Activated CD8-positive, alpha-beta T cell treated with anti-CD3 and anti-CD28 coated beads, Interleukin-2, amount 10 ng/mL, durations not matched to agents 7 days and 5 days (primary cell): ENCODE measurements at regions not wholly inside any gene's neighbourhood (a gene's known extent, or its start where the extent isn't known, plus 50 kb on each side); places are given as distances from the start of the nearest gene placed in this dataset.

Experiments used
- ATAC-seq: fragments of 150-1000 bp; cut with Tn5 transposase; one replicate; pipeline ENCODE4 v1.10.0; 2021; ENCODE audit warnings: moderate library complexity
- CTCF ChIA-PET: fragments of 350-600 bp; sonication (Branson Sonifier 250); formaldehyde crosslinking; loops from one replicate; lab custom pipeline; 2021; ENCODE audit warnings: antibody characterized with exemption; lab: Charles Lee
- POLR2A ChIA-PET: fragments of 350-600 bp; sonication (Branson Sonifier 250); formaldehyde crosslinking; loops from one replicate; lab custom pipeline; 2021; ENCODE audit warnings: antibody characterized with exemption; lab: Charles Lee
- DNase-seq: peaks from one replicate; pipeline ENCODE4 v3.0.0-alpha.2; 2020
- H3K27ac Mint-ChIP-seq: one replicate; pipeline ENCODE4 v1.8.0; 2021; ENCODE audit warnings: mild to moderate bottlenecking, mixed read lengths
- H3K27me3 Mint-ChIP-seq: one replicate; pipeline ENCODE4 v1.8.0; 2021; ENCODE audit warnings: low read depth, mixed read lengths
- H3K36me3 Mint-ChIP-seq: one replicate; pipeline ENCODE4 v1.8.0; 2021; ENCODE audit warnings: low read depth, mixed read lengths
- H3K4me1 Mint-ChIP-seq: one replicate; pipeline ENCODE4 v1.8.0; 2021; ENCODE audit warnings: low read depth, mixed read lengths
- H3K4me3 Mint-ChIP-seq: one replicate; pipeline ENCODE4 v1.8.0; 2021; ENCODE audit warnings: mild to moderate bottlenecking, mixed read lengths
- H3K9me3 Mint-ChIP-seq: one replicate; pipeline ENCODE4 v1.8.0; 2022; ENCODE audit warnings: mixed read lengths; ENCODE audit not compliant: insufficient read depth

DNA sequence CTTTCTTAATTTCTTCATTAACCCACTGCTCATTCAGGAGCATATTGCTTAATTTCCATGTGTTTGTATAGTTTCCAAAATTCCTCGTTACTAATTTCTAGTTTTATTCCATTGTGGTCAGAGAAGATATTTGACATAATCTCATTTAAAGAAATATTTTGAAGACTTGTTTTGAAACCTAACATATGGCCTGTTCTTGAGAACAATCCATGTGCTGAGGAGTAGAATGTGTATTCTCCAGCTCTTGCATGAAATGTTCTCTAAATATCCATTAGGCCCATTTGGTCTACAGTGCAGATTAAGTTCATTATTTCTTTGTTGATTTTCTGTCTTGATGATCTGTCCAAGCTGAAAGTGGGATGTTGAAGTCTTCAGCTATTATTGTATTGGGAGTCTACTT lies 251.7 kb downstream of the ALDH8A1 start:
- no peaks in the 10 kb centered on the region for H3K36me3 Mint-ChIP-seq
- H3K4me3 Mint-ChIP-seq, result no peak overlapping the region
- H3K27me3 Mint-ChIP-seq, result peaks cover 12% of the 10 kb centered on the region
- H3K4me1 Mint-ChIP-seq, result no peaks in the 10 kb centered on the region
- DNase-seq, result no peak
- ATAC-seq, result no peak
- CTCF ChIA-PET, result no interaction called here
- POLR2A ChIA-PET, result no interaction called here
- no peaks in the 10 kb centered on the region for H3K9me3 Mint-ChIP-seq
- no peak overlapping the region for H3K27ac Mint-ChIP-seq

- DNase-seq (no peak), ATAC-seq (no peak)
- Mint-ChIP-seq H3K36me3 (no peaks in the 10 kb centered on the region), H3K4me1 (no peaks in the 10 kb centered on the region), H3K9me3 (no peaks in the 10 kb centered on the region), H3K4me3 (no peak overlapping the region), H3K27ac (no peak overlapping the region), H3K27me3 (peaks cover 28% of the 10 kb centered on the region)
- ChIA-PET CTCF (no interaction called here), POLR2A (no interaction called here)
Observed at GRCh38 chr6:134692008-134692407, 257.9 kb downstream of the ALDH8A1 start.

DNA sequence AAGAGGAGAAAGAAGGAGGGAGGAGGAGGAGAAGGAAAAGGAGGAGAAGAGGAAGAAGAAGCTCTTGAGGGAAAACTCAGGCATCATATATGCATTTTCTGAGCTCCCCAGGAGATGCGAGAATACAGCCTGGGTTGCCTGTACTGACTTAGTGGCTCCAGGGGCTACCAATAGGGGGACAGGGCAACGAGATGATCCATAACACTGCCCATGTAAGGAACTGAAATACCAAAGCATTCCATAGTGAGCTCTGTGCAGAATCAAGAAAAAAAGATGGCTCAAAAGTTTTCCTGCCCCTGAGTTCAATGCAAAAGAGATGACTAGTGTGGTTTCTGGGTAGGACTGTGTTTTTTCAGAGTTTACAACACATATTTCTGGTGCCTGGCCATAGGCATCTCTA lies 258.7 kb downstream of the ALDH8A1 start:
- ATAC-seq, result no peak

GRCh38 chr6:134690048-134690447 lies 259.9 kb downstream of the ALDH8A1 start:
- H3K4me3 Mint-ChIP-seq, result no peak overlapping the region
- POLR2A ChIA-PET, result no interaction called here
- H3K36me3 Mint-ChIP-seq, result no peaks in the 10 kb centered on the region
- CTCF ChIA-PET, result no interaction called here
- no peaks in the 10 kb centered on the region for H3K4me1 Mint-ChIP-seq
- H3K27ac Mint-ChIP-seq, result no peak overlapping the region
- ATAC-seq, result no peak
- no peak for DNase-seq
- peaks cover 25% of the 10 kb centered on the region for H3K27me3 Mint-ChIP-seq
- H3K9me3 Mint-ChIP-seq, result no peaks in the 10 kb centered on the region

More for the DNA sequence above, 258.7 kb downstream of the ALDH8A1 start:
- POLR2A ChIA-PET, result no interaction called here
- H3K9me3 Mint-ChIP-seq, result no peaks in the 10 kb centered on the region
- CTCF ChIA-PET, result no interaction called here
- no peak for DNase-seq
- no peaks in the 10 kb centered on the region for H3K36me3 Mint-ChIP-seq
- no peak overlapping the region for H3K27ac Mint-ChIP-seq
- H3K27me3 Mint-ChIP-seq, result peaks cover 26% of the 10 kb centered on the region
- no peak overlapping the region for H3K4me3 Mint-ChIP-seq
- no peaks in the 10 kb centered on the region for H3K4me1 Mint-ChIP-seq

DNA sequence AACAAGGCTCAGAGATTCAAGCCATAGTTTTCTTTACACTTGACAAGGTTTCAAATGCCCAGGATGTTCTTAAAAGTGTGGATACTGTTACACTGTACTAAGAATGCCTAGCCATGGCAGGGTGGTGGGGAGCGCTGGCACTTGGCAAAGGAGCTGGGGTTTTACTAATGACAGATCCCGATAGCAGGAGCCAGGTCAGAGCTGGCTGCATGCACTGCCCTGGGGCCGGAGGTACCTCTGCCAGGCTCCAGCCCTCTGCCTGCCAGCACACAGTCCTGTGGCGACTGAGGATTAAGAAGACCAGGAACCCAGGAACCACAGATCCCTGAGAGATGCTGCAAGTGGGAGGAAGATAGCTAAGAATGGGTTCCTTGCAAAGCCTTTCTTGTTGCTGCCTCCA lies 260.3 kb downstream of the ALDH8A1 start:
- POLR2A ChIA-PET, result no interaction called here

GRCh38 chr6:134689177-134689576 lies 260.7 kb downstream of the ALDH8A1 start:
- H3K4me1 Mint-ChIP-seq, result no peaks in the 10 kb centered on the region
- H3K27ac Mint-ChIP-seq, result no peak overlapping the region
- no peak for DNase-seq
- ATAC-seq, result no peak
- H3K27me3 Mint-ChIP-seq, result peaks cover 25% of the 10 kb centered on the region
- ChIA-PET CTCF (no interaction called here), POLR2A (no interaction called here)
- no peak overlapping the region for H3K4me3 Mint-ChIP-seq
- H3K9me3 Mint-ChIP-seq, result no peaks in the 10 kb centered on the region
- no peaks in the 10 kb centered on the region for H3K36me3 Mint-ChIP-seq

More for the DNA sequence above, 260.3 kb downstream of the ALDH8A1 start:
- Mint-ChIP-seq H3K4me3 (no peak overlapping the region), H3K36me3 (no peaks in the 10 kb centered on the region), H3K27ac (no peak overlapping the region), H3K4me1 (no peaks in the 10 kb centered on the region), H3K9me3 (no peaks in the 10 kb centered on the region), H3K27me3 (peaks cover 27% of the 10 kb centered on the region)
- no peak for ATAC-seq
- CTCF ChIA-PET, result no interaction called here
- DNase-seq, result no peak

GRCh38 chr6:134686071-134686470 lies 263.8 kb downstream of the ALDH8A1 start:
- Mint-ChIP-seq H3K36me3 (no peaks in the 10 kb centered on the region), H3K9me3 (no peaks in the 10 kb centered on the region), H3K27me3 (peaks cover 13% of the 10 kb centered on the region), H3K4me3 (no peak overlapping the region), H3K27ac (no peak overlapping the region), H3K4me1 (no peaks in the 10 kb centered on the region)
- DNase-seq, result no peak
- POLR2A ChIA-PET, result no interaction called here
- CTCF ChIA-PET, result interaction anchor here (1.2 kb wide), 1 partner anchor 530 kb away, joined by 3 read pairs; no protein-coding TSS in a partner anchor
- no peak for ATAC-seq

DNA sequence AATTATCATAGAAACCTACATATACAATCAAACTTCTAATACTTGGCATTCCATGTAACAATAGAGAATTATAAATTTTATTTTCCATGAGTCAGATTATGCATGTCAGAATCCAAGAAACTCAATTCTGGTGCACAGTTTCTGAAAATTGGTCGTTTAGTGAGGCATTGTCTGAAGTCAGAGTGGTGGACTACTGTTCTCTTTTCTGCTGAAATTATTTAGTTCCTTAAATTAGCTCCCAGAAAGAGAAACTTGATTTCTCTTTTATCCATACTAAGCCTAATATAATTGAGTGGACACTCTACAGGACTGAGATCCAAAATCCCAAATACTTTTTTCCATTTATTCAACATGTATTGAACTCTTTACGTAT lies 265.5 kb downstream of the ALDH8A1 start:
- Mint-ChIP-seq H3K27me3 (peaks cover 6% of the 10 kb centered on the region), H3K9me3 (no peaks in the 10 kb centered on the region), H3K36me3 (no peaks in the 10 kb centered on the region), H3K4me1 (no peaks in the 10 kb centered on the region), H3K27ac (no peak overlapping the region), H3K4me3 (no peak overlapping the region)
- ATAC-seq, result no peak
- POLR2A ChIA-PET, result no interaction called here
- DNase-seq, result no peak
- CTCF ChIA-PET, result no interaction called here

- H3K27me3 Mint-ChIP-seq, result peaks cover 6% of the 10 kb centered on the region
- no peak overlapping the region for H3K27ac Mint-ChIP-seq
- ChIA-PET CTCF (interaction anchor here (1.4 kb wide), 1 partner anchor 10 kb away, joined by 4 read pairs; no protein-coding TSS in a partner anchor), POLR2A (no interaction called here)
- DNase-seq (no peak), ATAC-seq (no peak)
- no peak overlapping the region for H3K4me3 Mint-ChIP-seq
- no peaks in the 10 kb centered on the region for H3K36me3 Mint-ChIP-seq
- no peaks in the 10 kb centered on the region for H3K4me1 Mint-ChIP-seq
- H3K9me3 Mint-ChIP-seq, result no peaks in the 10 kb centered on the region
Observed at GRCh38 chr6:134683783-134684422, 266.0 kb downstream of the ALDH8A1 start.

DNA sequence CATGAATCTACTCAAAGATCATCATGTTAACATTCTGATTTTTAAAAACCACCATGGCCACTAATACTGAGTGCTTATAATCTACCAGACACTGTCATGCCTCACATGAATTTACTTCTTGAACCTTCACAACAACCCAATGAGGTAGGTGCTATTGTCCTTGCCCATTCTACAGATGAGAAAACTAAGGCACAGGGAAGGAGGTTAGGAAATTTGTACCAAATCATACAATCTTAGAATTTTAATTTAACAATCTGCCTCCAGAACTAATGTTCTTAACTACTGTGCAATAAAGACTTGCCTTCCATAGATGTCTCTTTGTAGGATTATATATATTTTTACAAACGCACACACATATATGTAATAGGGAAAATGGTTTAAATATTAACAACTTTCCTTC lies 269.5 kb downstream of the ALDH8A1 start:
- DNase-seq, result no peak

GRCh38 chr6:134680021-134680420 lies 269.9 kb downstream of the ALDH8A1 start:
- ChIA-PET CTCF (no interaction called here), POLR2A (no interaction called here)
- H3K9me3 Mint-ChIP-seq, result no peaks in the 10 kb centered on the region
- no peaks in the 10 kb centered on the region for H3K4me1 Mint-ChIP-seq
- no peak for DNase-seq
- peaks cover 2% of the 10 kb centered on the region for H3K27me3 Mint-ChIP-seq
- no peak for ATAC-seq
- no peak overlapping the region for H3K4me3 Mint-ChIP-seq
- H3K27ac Mint-ChIP-seq, result no peak overlapping the region
- no peaks in the 10 kb centered on the region for H3K36me3 Mint-ChIP-seq

More for the DNA sequence above, 269.5 kb downstream of the ALDH8A1 start:
- Mint-ChIP-seq H3K36me3 (no peaks in the 10 kb centered on the region), H3K27me3 (peaks cover 2% of the 10 kb centered on the region), H3K27ac (no peak overlapping the region), H3K4me1 (no peaks in the 10 kb centered on the region), H3K4me3 (no peak overlapping the region), H3K9me3 (no peaks in the 10 kb centered on the region)
- POLR2A ChIA-PET, result no interaction called here
- CTCF ChIA-PET, result no interaction called here
- ATAC-seq, result no peak

GRCh38 chr6:134678436-134678889 lies 271.4 kb downstream of the ALDH8A1 start:
- ChIA-PET POLR2A (no interaction called here), CTCF (no interaction called here)
- ATAC-seq (no peak), DNase-seq (no peak)
- no peaks in the 10 kb centered on the region for H3K9me3 Mint-ChIP-seq
- no peaks in the 10 kb centered on the region for H3K27me3 Mint-ChIP-seq
- H3K36me3 Mint-ChIP-seq, result no peaks in the 10 kb centered on the region
- H3K27ac Mint-ChIP-seq, result no peak overlapping the region
- no peak overlapping the region for H3K4me3 Mint-ChIP-seq
- H3K4me1 Mint-ChIP-seq, result no peaks in the 10 kb centered on the region
